ENCODE measurements at regions not wholly inside any gene's neighbourhood (a gene's known extent, or its start where the extent isn't known, plus 50 kb on each side); places are given as distances from the start of the nearest gene placed in this dataset.

GRCh38 chr2:126085011-126085795, 570.8 kb upstream of the GYPC start:
- intact Hi-C loops (cut with micrococcal nuclease): no loop called here
- H3K4me2 ChIP-seq (ENCODE audit: low read depth, low read length): no peak overlapping the region
- no peak overlapping the region for H4K5ac ChIP-seq (ENCODE audit: low read depth, low read length)
- no peak overlapping the region for H3K14ac ChIP-seq (replicated peaks; ENCODE audit: low read depth, low read length)
- no peak overlapping the region for H3K18ac ChIP-seq (ENCODE audit: low read depth, low read length)
- no peak overlapping the region for H3K23ac ChIP-seq (ENCODE audit: low read depth, low read length)
- no peak overlapping the region for H2BK120ac ChIP-seq (ENCODE audit: low read depth, low read length)
- H3K27ac ChIP-seq (ENCODE audit: insufficient read depth, low read length): no peak overlapping the region
- H4K8ac ChIP-seq (ENCODE audit: low read depth in 2 of 2, low read length in 2 of 2): no peak overlapping the region
- H4K91ac ChIP-seq (ENCODE audit: insufficient read depth, low read depth, low read length): no peak overlapping the region
- in situ Hi-C loops (cut with MboI; ENCODE audit: low sequenced_read_pairs): no loop called here
- DNase-seq (no peak), ATAC-seq (ENCODE audit: low read depth) (no peak)
- BruUV-seq (replicated peaks): no TSS peak
- H3K4me3 ChIP-seq (ENCODE audit: insufficient read depth, low read depth, low read length): no peak overlapping the region
- ChIA-PET CTCF (no interaction called here), POLR2A (ENCODE audit: unreplicated experiment) (no interaction called here)
- H2BK15ac ChIP-seq (ENCODE audit: low read depth, low read length): no peak overlapping the region
- H2AFZ ChIP-seq (replicated peaks; ENCODE audit: low read length, poor library complexity): no peak overlapping the region
- no peak overlapping the region for H3K4ac ChIP-seq (ENCODE audit: low read depth, low read length)
- H3K4me1 ChIP-seq (ENCODE audit: control insufficient read depth, insufficient read depth, low read length): no peaks in the 10 kb centered on the region
- no peaks in the 10 kb centered on the region for H3K36me3 ChIP-seq (ENCODE audit: control insufficient read depth, insufficient read depth, low read length)
- dilution Hi-C loops (cut with HindIII; ENCODE audit: low sequenced_read_pairs, unreplicated experiment): no loop called here
- H2BK5ac ChIP-seq (ENCODE audit: low read depth, low read length, poor library complexity, severe bottlenecking): no peak overlapping the region
- no peak overlapping the region for H2AK5ac ChIP-seq (ENCODE audit: low read depth, low read length)
- no peaks in the 10 kb centered on the region for H3K9me1 ChIP-seq (ENCODE audit: insufficient read depth, low read length)
- no peak overlapping the region for H2BK20ac ChIP-seq (ENCODE audit: low read depth, low read length)
- TF ChIP-seq CEBPB (IDR thresholded peaks at IDR 0.05; ENCODE audit: low read depth, low read length): no peak
- TF ChIP-seq MAZ (IDR thresholded peaks at IDR 0.05; ENCODE audit: borderline replicate concordance, low read depth, low read length): no peak
- TF ChIP-seq FOS (IDR thresholded peaks at IDR 0.05; ENCODE audit: low read depth, low read length): no peak
- TF ChIP-seq ELK1 (IDR thresholded peaks at IDR 0.05; ENCODE audit: borderline replicate concordance, low read depth, low read length): no peak
- TF ChIP-seq RFX5 (IDR thresholded peaks at IDR 0.05; ENCODE audit: low read depth, low read length): no peak
- TF ChIP-seq NFE2L2 (IDR thresholded peaks at IDR 0.05; ENCODE audit: low read depth, low read length): no peak
- no peak for TF ChIP-seq MXI1 (IDR thresholded peaks at IDR 0.05; ENCODE audit: borderline replicate concordance, low read depth, low read length)
- TF ChIP-seq MAFK (IDR thresholded peaks at IDR 0.05; ENCODE audit: low read depth, low read length): no peak
- H3K56ac ChIP-seq (ENCODE audit: extremely low read depth, insufficient read depth, low read length): no peak overlapping the region
- H4K20me1 ChIP-seq (ENCODE audit: insufficient read depth, low read length): no peaks in the 10 kb centered on the region
- H3K9ac ChIP-seq (ENCODE audit: low read depth, low read length): no peak overlapping the region
- no peak overlapping the region for H2AK9ac ChIP-seq (replicated peaks; ENCODE audit: low read depth, low read length, poor library complexity)
- no peaks in the 10 kb centered on the region for H3K27me3 ChIP-seq (ENCODE audit: control insufficient read depth, insufficient read depth, low read length)
- H3K79me1 ChIP-seq (ENCODE audit: low read depth in 1 of 2, low read length in 2 of 2): no peaks in the 10 kb centered on the region
- no CpG with 5 or more reads among the region's 3 CpGs for WGBS, 2 experiments (ENCODE audit: extremely low coverage in 2 of 2, insufficient read length in 1 of 2)
- H3K9me3 ChIP-seq (ENCODE audit: control insufficient read depth, insufficient read depth, low read length): peaks cover 2% of the 10 kb centered on the region

Measured in IMR-90 (cell line).